ENCODE measurements at regions not wholly inside any gene's neighbourhood (a gene's known extent, or its start where the extent isn't known, plus 50 kb on each side); places are given as distances from the start of the nearest gene placed in this dataset.

- TF ChIP-seq CTCF (tag by site-specific recombination; IDR thresholded peaks at IDR 0.05) (no peak), REPIN1 (tag by site-specific recombination; IDR thresholded peaks at IDR 0.05; ENCODE audit: low read depth) (no peak), ZNF280D (tag by site-specific recombination; IDR thresholded peaks at IDR 0.05) (no peak), ZNF169 (tag by site-specific recombination; IDR thresholded peaks at IDR 0.05) (no peak), ZNF76 (tag by site-specific recombination; IDR thresholded peaks at IDR 0.05; ENCODE audit: borderline replicate concordance, low read depth) (no peak), ZNF114 (tag by site-specific recombination; IDR thresholded peaks at IDR 0.05) (no peak), MYNN (tag by site-specific recombination; IDR thresholded peaks at IDR 0.05; ENCODE audit: borderline replicate concordance) (no peak), KLF16 (tag by site-specific recombination; IDR thresholded peaks at IDR 0.05) (no peak), PATZ1 (tag by site-specific recombination; IDR thresholded peaks at IDR 0.05) (no peak), ZNF664 (tag by site-specific recombination; IDR thresholded peaks at IDR 0.05) (no peak)
Observed at GRCh38 chr16:6861815-6862477, 470.7 kb upstream of the RBFOX1 start.

All from HEK293 (cell line).